GM12891 (cell line): ENCODE measurements at regions not wholly inside any gene's neighbourhood (a gene's known extent, or its start where the extent isn't known, plus 50 kb on each side); places are given as distances from the start of the nearest gene placed in this dataset.

Experiments used
- POLR2A ChIP-seq: IDR thresholded peaks from 2 replicates; pipeline ENCODE4 v1.6.1; 2011; ENCODE audit warnings: low read depth, low read length, control low read depth
- POLR2AphosphoS5 ChIP-seq: IDR thresholded peaks from 2 replicates; pipeline ENCODE4 v1.6.1; 2011; ENCODE audit warnings: low read depth, low read length, control low read depth
- SPI1 ChIP-seq: IDR thresholded peaks from 2 replicates; pipeline ENCODE4 v1.6.1; 2011; ENCODE audit warnings: low read depth, low read length, control low read depth
- TAF1 ChIP-seq: IDR thresholded peaks from 2 replicates; pipeline ENCODE4 v1.6.1; 2011; ENCODE audit warnings: low read depth, low read length, control low read depth

DNA sequence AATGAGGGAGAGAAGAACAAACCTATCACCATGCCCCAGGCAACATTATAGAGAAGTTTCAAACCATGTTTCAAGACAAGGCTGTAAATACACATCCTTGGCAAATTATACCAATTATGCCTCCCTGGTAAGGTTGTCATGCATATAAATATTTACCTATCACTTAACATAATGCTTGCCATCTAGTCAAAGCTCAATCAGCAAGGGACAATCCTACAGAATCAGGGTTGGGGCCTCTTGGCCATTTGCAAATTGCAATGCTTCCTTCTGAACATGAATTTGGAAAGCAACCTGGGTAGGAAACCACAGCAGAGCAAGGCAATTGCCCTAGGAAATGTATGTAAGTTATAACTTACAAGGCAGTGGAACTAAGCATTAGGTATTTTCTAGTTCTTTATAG lies 907.2 kb upstream of the CDH2 start:
- no peak for TF ChIP-seq POLR2AphosphoS5
- TF ChIP-seq POLR2A, result no peak
- no peak for TF ChIP-seq TAF1
- TF ChIP-seq SPI1, result no peak
